Upper lobe of left lung (tissue), 6 donors: ENCODE measurements at regions not wholly inside any gene's neighbourhood (a gene's known extent, or its start where the extent isn't known, plus 50 kb on each side); places are given as distances from the start of the nearest gene placed in this dataset.

Experiments used
- ATAC-seq, 2 donors: fragments of 200-7000 bp; cut with Tn5 transposase; one replicate each; pipeline ENCODE4 v1.9.1; 2022; ENCODE audit warnings: mild to moderate bottlenecking in 2 of 2, moderate library complexity in 2 of 2; ENCODE audit not compliant: low FRiP score in 2 of 2
- DNase-seq, 2 donors: peaks; one replicate each; pipeline ENCODE4 v3.0.0-alpha.2; 2019 to 2020
- H3K27ac ChIP-seq, 4 donors: fragments of 200-600 bp; sonication (generic); one replicate each; pipeline ENCODE4 v1.5.1; 2016 to 2019
- H3K27me3 ChIP-seq, 4 donors: fragments of 200-600 bp; sonication (generic); one replicate each; pipeline ENCODE4 v1.5.1; 2017 to 2019
- H3K36me3 ChIP-seq, 4 donors: fragments of 200-600 bp; sonication (generic); one replicate each; pipeline ENCODE4 v1.5.1; 2016 to 2019
- H3K4me1 ChIP-seq, 4 donors: fragments of 200-600 bp; sonication (generic); one replicate each; pipeline ENCODE4 v1.5.1; 2018 to 2019
- H3K4me3 ChIP-seq, 4 donors: fragments of 200-600 bp; sonication (generic); one replicate each; pipeline ENCODE4 v1.5.1; 2017 to 2019; ENCODE audit warnings: mild to moderate bottlenecking in 2 of 4, moderate library complexity in 1 of 4
- H3K9me3 ChIP-seq, 4 donors: fragments of 200-600 bp; sonication (generic); one replicate each; pipeline ENCODE4 v1.5.1; 2018 to 2019
- EP300 ChIP-seq, 4 donors: sonication (generic); formaldehyde crosslinking; IDR thresholded peaks; one replicate each; pipeline ENCODE4 v1.5.1; 2017; ENCODE audit warnings: antibody characterized with exemption in 4 of 4, control low read depth in 2 of 4
- POLR2A ChIP-seq, 4 donors: fragments of 450-650 bp; IDR thresholded peaks; one replicate each; pipeline ENCODE4 v1.5.1; 2016 to 2017; ENCODE audit warnings: antibody characterized with exemption in 4 of 4, mild to moderate bottlenecking in 2 of 4
- POLR2AphosphoS5 ChIP-seq, 2 donors: sonication (generic); formaldehyde crosslinking; IDR thresholded peaks; one replicate each; pipeline ENCODE4 v1.5.1; 2017; ENCODE audit warnings: antibody characterized with exemption in 2 of 2
- WGBS, 2 donors: methylation state at CpG; one replicate each; pipeline ENCODE4 v1.1.5; 2017 to 2018; 5-methylcytosine and 5-hydroxymethylcytosine counted together
- TF ChIP-seq, protein P1 (sequence below), 6 experiments: fragments of 450-650 bp in 4 of 6; fragments of 200-600 bp in 2 of 6; sonication (generic) in 2 of 6; IDR thresholded peaks; one replicate each; pipeline ENCODE4 v1.5.1; 2016 to 2019; ENCODE audit warnings: antibody characterized with exemption in 6 of 6
- donor health status: DM: no; HTN: no; CAD: no; lungs with moderate emphysema.
- donor health status: DM: no; HTN: yes; CAD: no; lungs with severe emphysema.

DNA sequence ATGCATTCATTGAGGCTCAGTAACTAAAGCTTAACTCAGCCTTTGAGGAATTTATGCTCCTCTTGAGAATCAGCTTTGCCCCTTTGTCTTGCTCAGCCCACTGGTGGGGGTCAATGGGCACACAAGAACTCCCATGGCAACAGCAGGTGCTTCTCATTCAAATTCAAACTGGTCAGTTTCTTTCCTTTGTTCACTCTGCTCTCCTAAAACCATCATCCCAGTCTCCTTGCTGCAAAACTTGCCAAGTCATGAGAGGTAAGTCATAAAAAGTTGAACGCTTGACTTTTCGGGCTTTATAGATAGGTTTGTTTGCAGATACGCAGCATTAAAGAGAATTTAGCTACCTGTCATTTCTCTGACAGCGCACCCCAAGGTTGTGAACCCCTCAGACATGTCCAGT is 146.8 kb downstream of the TFAP2A start:
- Histone ChIP-seq H3K4me3 (no peak overlapping the region), H3K4me1 (no peaks in the 10 kb centered on the region), H3K27me3 (no peaks in the 10 kb centered on the region), H3K27ac (no peak overlapping the region), H3K9me3 (no peaks in the 10 kb centered on the region), H3K36me3 (no peaks in the 10 kb centered on the region)
- no peak for TF ChIP-seq POLR2A (IDR thresholded peaks at IDR 0.05)
- TF ChIP-seq POLR2AphosphoS5 (IDR thresholded peaks at IDR 0.05) = no peak
- TF ChIP-seq, protein P1, sequence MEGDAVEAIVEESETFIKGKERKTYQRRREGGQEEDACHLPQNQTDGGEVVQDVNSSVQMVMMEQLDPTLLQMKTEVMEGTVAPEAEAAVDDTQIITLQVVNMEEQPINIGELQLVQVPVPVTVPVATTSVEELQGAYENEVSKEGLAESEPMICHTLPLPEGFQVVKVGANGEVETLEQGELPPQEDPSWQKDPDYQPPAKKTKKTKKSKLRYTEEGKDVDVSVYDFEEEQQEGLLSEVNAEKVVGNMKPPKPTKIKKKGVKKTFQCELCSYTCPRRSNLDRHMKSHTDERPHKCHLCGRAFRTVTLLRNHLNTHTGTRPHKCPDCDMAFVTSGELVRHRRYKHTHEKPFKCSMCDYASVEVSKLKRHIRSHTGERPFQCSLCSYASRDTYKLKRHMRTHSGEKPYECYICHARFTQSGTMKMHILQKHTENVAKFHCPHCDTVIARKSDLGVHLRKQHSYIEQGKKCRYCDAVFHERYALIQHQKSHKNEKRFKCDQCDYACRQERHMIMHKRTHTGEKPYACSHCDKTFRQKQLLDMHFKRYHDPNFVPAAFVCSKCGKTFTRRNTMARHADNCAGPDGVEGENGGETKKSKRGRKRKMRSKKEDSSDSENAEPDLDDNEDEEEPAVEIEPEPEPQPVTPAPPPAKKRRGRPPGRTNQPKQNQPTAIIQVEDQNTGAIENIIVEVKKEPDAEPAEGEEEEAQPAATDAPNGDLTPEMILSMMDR (IDR thresholded peaks at IDR 0.05) = no peak
- no peak for TF ChIP-seq EP300 (IDR thresholded peaks at IDR 0.05)
- ATAC-seq (no peak), DNase-seq (no peak)
- 79% methylated on average over 4 of the region's 4 CpGs for WGBS, 2 donors

DNA sequence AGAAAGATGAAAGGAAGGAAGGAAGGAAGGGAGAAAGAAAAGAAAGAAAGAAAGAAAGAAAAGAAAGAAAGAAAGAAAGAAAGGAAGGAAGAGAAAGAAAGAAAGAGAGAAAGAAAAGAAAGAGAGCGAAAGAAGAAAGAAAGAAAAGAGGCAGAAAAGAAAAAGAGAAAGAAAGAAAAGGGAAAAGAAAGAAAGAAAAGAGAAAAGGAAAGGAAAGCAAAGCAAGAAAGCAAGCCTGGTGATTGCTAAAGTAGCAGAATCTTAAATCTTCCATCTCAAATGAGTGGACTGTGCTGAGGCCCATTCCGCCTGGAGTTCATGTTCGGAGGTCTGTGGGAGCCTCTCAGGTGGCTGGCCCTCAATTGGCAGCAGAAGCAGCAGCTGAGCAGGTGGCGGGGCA is 148.4 kb downstream of the TFAP2A start:
- no peaks in the 10 kb centered on the region for H3K4me1 ChIP-seq
- no peak for TF ChIP-seq POLR2A (IDR thresholded peaks at IDR 0.05)
- H3K27ac ChIP-seq = no peak overlapping the region
- 63 to 86% methylated on average over 4 of the region's 4 CpGs for WGBS, 2 donors
- ATAC-seq (no peak), DNase-seq (no peak)
- no peaks in the 10 kb centered on the region for H3K36me3 ChIP-seq
- H3K4me3 ChIP-seq = no peak overlapping the region
- no peaks in the 10 kb centered on the region for H3K9me3 ChIP-seq
- H3K27me3 ChIP-seq = no peaks in the 10 kb centered on the region

DNA sequence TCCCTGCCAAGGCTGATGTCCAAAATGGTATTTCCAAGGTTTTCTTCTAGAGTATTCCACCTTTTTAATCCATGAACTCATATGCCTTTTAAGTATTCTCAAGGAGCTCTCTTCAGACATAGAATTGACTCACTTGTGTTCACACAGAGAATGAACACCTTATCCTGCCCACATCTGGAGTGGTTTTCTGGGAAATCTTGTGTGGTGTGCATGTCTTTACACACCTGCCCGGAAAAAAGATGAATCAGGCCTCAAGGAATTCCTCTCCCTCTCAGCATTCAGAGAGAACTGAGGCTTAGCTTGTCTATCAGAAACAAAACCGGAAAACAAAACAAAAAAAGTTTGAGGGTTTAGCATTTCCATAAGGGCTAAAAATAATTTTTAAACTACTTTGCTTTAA is 148.8 kb downstream of the TFAP2A start:
- no peak for ATAC-seq
- Histone ChIP-seq H3K4me1 (no peaks in the 10 kb centered on the region), H3K4me3 (no peak overlapping the region), H3K27ac (no peak overlapping the region), H3K27me3 (no peaks in the 10 kb centered on the region), H3K36me3 (no peaks in the 10 kb centered on the region), H3K9me3 (no peaks in the 10 kb centered on the region)
- TF ChIP-seq EP300 (IDR thresholded peaks at IDR 0.05) (no peak), POLR2AphosphoS5 (IDR thresholded peaks at IDR 0.05) (no peak), POLR2A (IDR thresholded peaks at IDR 0.05) (no peak)
- TF ChIP-seq, protein P1 (IDR thresholded peaks at IDR 0.05) = no peak
- WGBS, 2 donors = 79 to 83% methylated on average over 2 of the region's 2 CpGs
- DNase-seq = no peak

GRCh38 chr6:10262505-10262904 is 152.4 kb downstream of the TFAP2A start:
- no peaks in the 10 kb centered on the region for H3K9me3 ChIP-seq
- no peak overlapping the region for H3K4me3 ChIP-seq
- no peaks in the 10 kb centered on the region for H3K4me1 ChIP-seq
- no peaks in the 10 kb centered on the region for H3K27me3 ChIP-seq
- DNase-seq (no peak), ATAC-seq (no peak)
- H3K27ac ChIP-seq = no peak overlapping the region
- TF ChIP-seq EP300 (IDR thresholded peaks at IDR 0.05) (no peak), POLR2A (IDR thresholded peaks at IDR 0.05) (no peak), POLR2AphosphoS5 (IDR thresholded peaks at IDR 0.05) (no peak)
- TF ChIP-seq, protein P1 (IDR thresholded peaks at IDR 0.05) = no peak
- no peaks in the 10 kb centered on the region for H3K36me3 ChIP-seq
- 78 to 81% methylated on average over 2 of the region's 2 CpGs for WGBS, 2 donors

- TF ChIP-seq, protein P1 (IDR thresholded peaks at IDR 0.05) = no peak
- TF ChIP-seq POLR2AphosphoS5 (IDR thresholded peaks at IDR 0.05) (no peak), POLR2A (IDR thresholded peaks at IDR 0.05) (no peak), EP300 (IDR thresholded peaks at IDR 0.05) (no peak)
- Histone ChIP-seq H3K9me3 (no peaks in the 10 kb centered on the region), H3K27ac (no peak overlapping the region), H3K4me1 (no peaks in the 10 kb centered on the region), H3K27me3 (no peaks in the 10 kb centered on the region), H3K36me3 (no peaks in the 10 kb centered on the region), H3K4me3 (no peak overlapping the region)
- no peak for ATAC-seq
- 55 to 62% methylated on average over 3 of the region's 3 CpGs for WGBS, 2 donors
- DNase-seq = no peak
Measured at GRCh38 chr6:10259671-10260070, 155.2 kb downstream of the TFAP2A start.
